GM18861 (cell line): ENCODE measurements at regions not wholly inside any gene's neighbourhood (a gene's known extent, or its start where the extent isn't known, plus 50 kb on each side); places are given as distances from the start of the nearest gene placed in this dataset.
"Not testable (repeated sequence)": the region's sequence is repeated elsewhere in the genome, so short reads cannot be mapped to it uniquely, and the experiment has no call there.

Experiments used
- ATAC-seq: cut with Tn5 transposase; IDR thresholded peaks from one replicate; pipeline ENCODE4 v1.9.1; 2021; ENCODE audit not compliant: unreplicated experiment

GRCh38 chr3:75434276-75434912 lies 229.7 kb upstream of the FRG2C start:
- ATAC-seq: peak; percentile 7

- ATAC-seq: peak; percentile 91
Observed at GRCh38 chr3:75434913-75435793, 229.0 kb upstream of the FRG2C start.

GRCh38 chr3:75435794-75436400 lies 228.2 kb upstream of the FRG2C start:
- peak; percentile 23 for ATAC-seq

GRCh38 chr3:75440986-75441385 lies 223.1 kb upstream of the FRG2C start:
- not testable (repeated sequence) for ATAC-seq

GRCh38 chr3:75444634-75445033 lies 219.5 kb upstream of the FRG2C start:
- ATAC-seq: not testable (repeated sequence)

- ATAC-seq: not testable (repeated sequence)
Observed at GRCh38 chr3:75445234-75445633, 218.9 kb upstream of the FRG2C start.

GRCh38 chr3:75446948-75447347 lies 217.2 kb upstream of the FRG2C start:
- ATAC-seq: not testable (repeated sequence)

- ATAC-seq: not testable (repeated sequence)
Observed at GRCh38 chr3:75453328-75453727, 210.8 kb upstream of the FRG2C start.

- ATAC-seq: not testable (repeated sequence)
Observed at GRCh38 chr3:75453839-75454238, 210.3 kb upstream of the FRG2C start.

GRCh38 chr3:75474530-75474929 lies 189.6 kb upstream of the FRG2C start:
- ATAC-seq: not testable (repeated sequence)

- not testable (repeated sequence) for ATAC-seq
Observed at GRCh38 chr3:75496600-75496999, 167.5 kb upstream of the FRG2C start.

- not testable (repeated sequence) for ATAC-seq
Observed at GRCh38 chr3:75500357-75500756, 163.8 kb upstream of the FRG2C start.

- not testable (repeated sequence) for ATAC-seq
Observed at GRCh38 chr3:75502171-75502570, 162.0 kb upstream of the FRG2C start.

GRCh38 chr3:75502769-75503756 lies 161.1 kb upstream of the FRG2C start:
- ATAC-seq: not testable (repeated sequence)

- no peak for ATAC-seq
Observed at GRCh38 chr3:75506603-75507002, 157.5 kb upstream of the FRG2C start.

- ATAC-seq: not testable (repeated sequence)
Observed at GRCh38 chr3:75507956-75508355, 156.2 kb upstream of the FRG2C start.

- ATAC-seq: not testable (repeated sequence)
Observed at GRCh38 chr3:75527657-75528056, 136.5 kb upstream of the FRG2C start.

GRCh38 chr3:75552095-75552494 lies 112.0 kb upstream of the FRG2C start:
- ATAC-seq: not testable (repeated sequence)

GRCh38 chr3:75564427-75564826 lies 99.7 kb upstream of the FRG2C start:
- not testable (repeated sequence) for ATAC-seq

GRCh38 chr3:75572303-75572702 lies 91.8 kb upstream of the FRG2C start:
- not testable (repeated sequence) for ATAC-seq
